HepG2 (cell line): ENCODE measurements at regions not wholly inside any gene's neighbourhood (a gene's known extent, or its start where the extent isn't known, plus 50 kb on each side); places are given as distances from the start of the nearest gene placed in this dataset.

Source experiments
- ATAC-seq: fragments of 200-7000 bp; cut with Tn5 transposase; 3 replicates; pipeline ENCODE4 v1.9.1; 2020; ENCODE audit warnings: mild to moderate bottlenecking, moderate library complexity
- BruUV-seq: library from RNA; stranded (reverse); fragments of 400-500 nt; replicated peaks from 2 replicates; lab custom pipeline; 2021; lab: Mats Ljungman, UMichigan
- CTCF ChIA-PET: fragments of 300-600 bp; formaldehyde crosslinking; extraction: SDS; loops from one replicate; lab custom pipeline; 2021; ENCODE audit warnings: low total read pairs, inconsistent platforms, low intra/inter-chr PET ratio; lab: Yijun Ruan, JAX
- POLR2A ChIA-PET: fragments of 350-600 bp; sonication (Branson Sonifier 250); formaldehyde crosslinking; loops from one replicate; lab custom pipeline; 2020; ENCODE audit warnings: antibody characterized with exemption, inconsistent platforms; lab: Yijun Ruan, JAX
- DNase-seq: peaks from one replicate; pipeline ENCODE4 v3.0.0-alpha.2; 2015; ENCODE audit warnings: low spot score
- FAIRE-seq: peaks from 3 replicates; lab custom pipeline; 2011; peaks lifted over from hg19 to GRCh38; lab: Jason Lieb, UNC
- H2AFZ ChIP-seq: one replicate; pipeline ENCODE4 v1.6.1; 2011; ENCODE audit warnings: low read length, inconsistent platforms
- H3K27ac ChIP-seq: fragments of 300-600 bp; 3 replicates; pipeline ENCODE4 v1.8.0; 2011; ENCODE audit warnings: mixed run types, mild to moderate bottlenecking, mixed read lengths, low read length, inconsistent platforms; ENCODE audit not compliant: insufficient read depth; ENCODE audit errors: extremely low read length
- H3K27me3 ChIP-seq, 2 experiments: fragments of 200-600 bp in 1 of 2; 2 replicates in 1 of 2; 3 replicates in 1 of 2; pipeline versions ENCODE4 v1.6.0 to v1.8.0; 2011; ENCODE audit warnings: low read length in 2 of 2, mild to moderate bottlenecking in 2 of 2, moderate library complexity in 2 of 2, inconsistent platforms in 1 of 2; ENCODE audit not compliant: insufficient read depth in 2 of 2, control insufficient read depth in 1 of 2
- H3K36me3 ChIP-seq, 2 experiments: fragments of 200-600 bp in 1 of 2; replicated peaks in 1 of 2; 2 replicates in 1 of 2; 3 replicates in 1 of 2; pipeline versions ENCODE4 v1.5.1 to v1.8.0; 2011; ENCODE audit warnings: low read length in 2 of 2, inconsistent platforms in 1 of 2; ENCODE audit not compliant: insufficient read depth in 2 of 2, control insufficient read depth in 1 of 2
- H3K4me1 ChIP-seq: 2 replicates; pipeline ENCODE4 v1.5.1; 2012; ENCODE audit warnings: low read length, inconsistent platforms; ENCODE audit not compliant: insufficient read depth
- H3K4me2 ChIP-seq: 2 replicates; pipeline ENCODE4 v1.6.0; 2011; ENCODE audit warnings: low read depth, low read length, inconsistent platforms
- H3K4me3 ChIP-seq, 3 experiments: fragments of 200-600 bp in 1 of 3; sonication (generic), shearing (Covaris generic) in 1 of 3; replicated peaks in 1 of 3; 2 replicates each; pipeline ENCODE4 v1.5.1; 2011 to 2016; ENCODE audit warnings: low read length in 3 of 3, inconsistent platforms in 2 of 3, low read depth in 2 of 3, mild to moderate bottlenecking in 2 of 3, control low read depth in 1 of 3, mixed read lengths in 1 of 3; ENCODE audit not compliant: insufficient read depth in 1 of 3
- H3K79me2 ChIP-seq: one replicate; pipeline ENCODE4 v1.6.1; 2011; ENCODE audit warnings: low read length, inconsistent platforms; ENCODE audit not compliant: insufficient read depth
- H3K9ac ChIP-seq: 2 replicates; pipeline ENCODE4 v1.6.0; 2011; ENCODE audit warnings: mild to moderate bottlenecking, low read depth, low read length, inconsistent platforms; ENCODE audit not compliant: insufficient read depth
- H3K9me3 ChIP-seq: 2 replicates; pipeline ENCODE4 v1.5.1; 2012; ENCODE audit warnings: mild to moderate bottlenecking, low read length
- H4K20me1 ChIP-seq: 2 replicates; pipeline ENCODE4 v1.6.0; 2011; ENCODE audit warnings: inconsistent platforms, mild to moderate bottlenecking, low read length, moderate library complexity; ENCODE audit not compliant: insufficient read depth
- TOE1 ChIP-seq: sonication (generic); formaldehyde crosslinking; IDR thresholded peaks from 2 replicates; pipeline ENCODE4 v1.4.0; 2020; ENCODE audit warnings: mild to moderate bottlenecking, missing genetic modification reagents
- ZNF260 ChIP-seq: sonication (generic); formaldehyde crosslinking; IDR thresholded peaks from 2 replicates; pipeline ENCODE4 v1.4.0; 2020; ENCODE audit warnings: missing genetic modification reagents, low read depth, mild to moderate bottlenecking, borderline replicate concordance
- ZNF660 ChIP-seq: sonication (generic); formaldehyde crosslinking; IDR thresholded peaks from 2 replicates; pipeline ENCODE4 v1.5.1; 2020; ENCODE audit warnings: mild to moderate bottlenecking, low read depth, missing genetic modification reagents, borderline replicate concordance
- WGBS: methylation state at CpG from one replicate; pipeline ENCODE4 v1.1.6; 2017; ENCODE audit warnings: low lambda C conversion rate; 5-methylcytosine and 5-hydroxymethylcytosine counted together
- in situ Hi-C: cut with HindIII; loops from 2 replicates; pipeline ENCODE4 v1.10.0; 2017; ENCODE audit warnings: low pct_unique_long_range_greater_than_20kb; ENCODE audit not compliant: extremely low pct_ligation_motif_present
- intact Hi-C: fragments of 100-400 bp; cut with micrococcal nuclease; formaldehyde crosslinking; loops from one replicate; pipeline ENCODE4 v1.10.0; 2022; ENCODE audit not compliant: unreplicated experiment
- TF ChIP-seq, protein P1 (sequence below): sonication (generic); formaldehyde crosslinking; IDR thresholded peaks from 2 replicates; pipeline ENCODE4 v1.5.1; 2020; ENCODE audit warnings: mild to moderate bottlenecking, missing genetic modification reagents
- TF ChIP-seq, protein P2 (sequence below): sonication (generic); formaldehyde crosslinking; IDR thresholded peaks from 2 replicates; pipeline ENCODE4 v1.8.0; 2022; ENCODE audit warnings: mild to moderate bottlenecking, missing genetic modification reagents

DNA sequence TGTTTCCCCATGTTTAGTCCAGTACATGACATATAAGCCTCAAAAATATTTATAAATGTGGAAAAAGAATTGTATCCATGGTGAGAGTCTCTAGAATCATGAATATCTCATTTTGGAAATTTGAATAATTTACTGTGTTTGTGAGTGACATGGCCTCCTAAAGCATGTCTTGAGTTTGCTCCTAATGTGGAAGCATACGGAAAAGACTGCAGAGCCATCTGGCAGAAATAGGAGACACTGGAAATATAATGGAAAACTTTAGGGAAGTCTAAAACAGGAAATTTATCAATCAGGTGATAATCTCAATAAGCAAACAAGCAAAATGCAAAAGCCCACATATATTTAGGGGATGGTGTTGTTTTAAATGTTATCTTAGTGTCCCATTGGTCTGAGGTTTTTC, 465.0 kb downstream of the TDRD3 start:
- ATAC-seq (no peak), FAIRE-seq (no peak), DNase-seq (no peak)
- ChIA-PET CTCF (no interaction called here), POLR2A (no interaction called here)
- Histone ChIP-seq H3K4me3 (no peak overlapping the region), H3K9me3 (peaks cover 13% of the 10 kb centered on the region; the same call in 1 of the 2 replicates), H3K27ac (no peak overlapping the region), H2AFZ (no peak overlapping the region), H3K9ac (no peak overlapping the region), H3K4me2 (no peak overlapping the region), H3K79me2 (no peaks in the 10 kb centered on the region), H4K20me1 (no peaks in the 10 kb centered on the region), H3K36me3 (no peaks in the 10 kb centered on the region), H3K27me3 (no peaks in the 10 kb centered on the region), H3K4me1 (no peaks in the 10 kb centered on the region)
- intact Hi-C loops, result no loop called here
- BruUV-seq, result no TSS peak
- in situ Hi-C loops, result no loop called here
- 0% methylated on average over 1 of the region's 1 CpG for WGBS
- TF ChIP-seq TOE1 (CRISPR knock-in tag), result no peak
- TF ChIP-seq, protein P1, sequence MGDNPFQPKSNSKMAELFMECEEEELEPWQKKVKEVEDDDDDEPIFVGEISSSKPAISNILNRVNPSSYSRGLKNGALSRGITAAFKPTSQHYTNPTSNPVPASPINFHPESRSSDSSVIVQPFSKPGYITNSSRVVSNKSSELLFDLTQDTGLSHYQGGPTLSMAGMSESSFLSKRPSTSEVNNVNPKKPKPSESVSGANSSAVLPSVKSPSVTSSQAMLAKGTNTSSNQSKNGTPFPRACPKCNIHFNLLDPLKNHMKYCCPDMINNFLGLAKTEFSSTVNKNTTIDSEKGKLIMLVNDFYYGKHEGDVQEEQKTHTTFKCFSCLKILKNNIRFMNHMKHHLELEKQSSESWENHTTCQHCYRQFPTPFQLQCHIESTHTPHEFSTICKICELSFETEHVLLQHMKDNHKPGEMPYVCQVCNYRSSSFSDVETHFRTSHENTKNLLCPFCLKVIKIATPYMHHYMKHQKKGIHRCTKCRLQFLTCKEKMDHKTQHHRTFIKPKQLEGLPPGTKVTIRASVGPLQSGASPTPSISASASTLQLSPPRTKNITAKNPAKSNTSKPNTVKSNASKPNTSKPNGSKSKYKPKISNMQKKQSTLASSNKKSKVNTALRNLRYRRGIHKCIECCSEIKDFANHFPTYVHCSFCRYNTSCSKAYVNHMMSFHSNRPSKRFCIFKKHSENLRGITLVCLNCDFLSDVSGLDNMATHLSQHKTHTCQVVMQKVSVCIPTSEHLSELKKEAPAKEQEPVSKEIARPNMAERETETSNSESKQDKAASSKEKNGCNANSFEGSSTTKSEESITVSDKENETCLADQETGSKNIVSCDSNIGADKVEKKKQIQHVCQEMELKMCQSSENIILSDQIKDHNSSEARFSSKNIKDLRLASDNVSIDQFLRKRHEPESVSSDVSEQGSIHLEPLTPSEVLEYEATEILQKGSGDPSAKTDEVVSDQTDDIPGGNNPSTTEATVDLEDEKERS (CRISPR knock-in tag), result no peak
- no peak for TF ChIP-seq ZNF260 (CRISPR knock-in tag)
- TF ChIP-seq, protein P2, sequence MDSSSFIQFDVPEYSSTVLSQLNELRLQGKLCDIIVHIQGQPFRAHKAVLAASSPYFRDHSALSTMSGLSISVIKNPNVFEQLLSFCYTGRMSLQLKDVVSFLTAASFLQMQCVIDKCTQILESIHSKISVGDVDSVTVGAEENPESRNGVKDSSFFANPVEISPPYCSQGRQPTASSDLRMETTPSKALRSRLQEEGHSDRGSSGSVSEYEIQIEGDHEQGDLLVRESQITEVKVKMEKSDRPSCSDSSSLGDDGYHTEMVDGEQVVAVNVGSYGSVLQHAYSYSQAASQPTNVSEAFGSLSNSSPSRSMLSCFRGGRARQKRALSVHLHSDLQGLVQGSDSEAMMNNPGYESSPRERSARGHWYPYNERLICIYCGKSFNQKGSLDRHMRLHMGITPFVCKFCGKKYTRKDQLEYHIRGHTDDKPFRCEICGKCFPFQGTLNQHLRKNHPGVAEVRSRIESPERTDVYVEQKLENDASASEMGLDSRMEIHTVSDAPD (CRISPR knock-in tag), result no peak
- no peak for TF ChIP-seq ZNF660
- TF ChIP-seq, all 625 proteins: peak for 0
